ENCODE measurements at regions not wholly inside any gene's neighbourhood (a gene's known extent, or its start where the extent isn't known, plus 50 kb on each side); places are given as distances from the start of the nearest gene placed in this dataset.

- DNase-seq (ENCODE audit: extremely low read depth, low read depth), result no peak
Measured at GRCh38 chr6:87995461-87995860, 52.2 kb upstream of the SPACA1 start.

GRCh38 chr6:87993356-87993755 lies 54.3 kb upstream of the SPACA1 start:
- no peak for DNase-seq (ENCODE audit: extremely low read depth, low read depth)

GRCh38 chr6:87990871-87991270 lies 56.8 kb upstream of the SPACA1 start:
- no peak for DNase-seq (ENCODE audit: extremely low read depth, low read depth)

- DNase-seq (ENCODE audit: extremely low read depth, low read depth), result no peak
Measured at GRCh38 chr6:87982134-87982533, 65.5 kb upstream of the SPACA1 start.

- no peak for DNase-seq (ENCODE audit: extremely low read depth, low read depth)
Measured at GRCh38 chr6:87979737-87980136, 67.9 kb upstream of the SPACA1 start.

GRCh38 chr6:87976616-87977015 lies 71.0 kb upstream of the SPACA1 start:
- DNase-seq (ENCODE audit: extremely low read depth, low read depth), result no peak

GRCh38 chr6:87975561-87975960 lies 72.1 kb upstream of the SPACA1 start:
- no peak for DNase-seq (ENCODE audit: extremely low read depth, low read depth)

- no peak for DNase-seq (ENCODE audit: extremely low read depth, low read depth)
Measured at GRCh38 chr6:87972279-87972678, 75.4 kb upstream of the SPACA1 start.

GRCh38 chr6:87971605-87972262 lies 75.9 kb upstream of the SPACA1 start:
- DNase-seq (ENCODE audit: extremely low read depth, low read depth), result no peak

GRCh38 chr6:87968435-87969278 lies 79.0 kb upstream of the SPACA1 start:
- DNase-seq (ENCODE audit: extremely low read depth, low read depth), result no peak

- no peak for DNase-seq (ENCODE audit: extremely low read depth, low read depth)
Measured at GRCh38 chr6:87965806-87966205, 81.8 kb upstream of the SPACA1 start.

GRCh38 chr6:87959083-87959482 lies 88.6 kb upstream of the SPACA1 start:
- DNase-seq (ENCODE audit: extremely low read depth, low read depth), result no peak

- DNase-seq (ENCODE audit: extremely low read depth, low read depth), result no peak
Measured at GRCh38 chr6:87951751-87952150, 95.9 kb upstream of the SPACA1 start.

- DNase-seq (ENCODE audit: extremely low read depth, low read depth), result no peak
Measured at GRCh38 chr6:87950614-87951013, 97.0 kb upstream of the SPACA1 start.

GRCh38 chr6:87949194-87949593 lies 98.4 kb upstream of the SPACA1 start:
- no peak for DNase-seq (ENCODE audit: extremely low read depth, low read depth)

GRCh38 chr6:87946669-87947068 lies 101.0 kb upstream of the SPACA1 start:
- DNase-seq (ENCODE audit: extremely low read depth, low read depth), result no peak

GRCh38 chr6:87945966-87946365 lies 101.7 kb upstream of the SPACA1 start:
- no peak for DNase-seq (ENCODE audit: extremely low read depth, low read depth)

- DNase-seq (ENCODE audit: extremely low read depth, low read depth), result no peak
Measured at GRCh38 chr6:87945181-87945580, 102.5 kb upstream of the SPACA1 start.

- peak; percentile 3 for DNase-seq (ENCODE audit: extremely low read depth, low read depth)
Measured at GRCh38 chr6:87944541-87944954, 103.1 kb upstream of the SPACA1 start.

- DNase-seq (ENCODE audit: extremely low read depth, low read depth), result no peak
Measured at GRCh38 chr6:87943191-87943590, 104.5 kb upstream of the SPACA1 start.

- DNase-seq (ENCODE audit: extremely low read depth, low read depth), result no peak
Measured at GRCh38 chr6:87941556-87942358, 105.9 kb upstream of the SPACA1 start.

Measured in NCI-H460 (cell line).